H9 (cell line): ENCODE measurements at regions not wholly inside any gene's neighbourhood (a gene's known extent, or its start where the extent isn't known, plus 50 kb on each side); places are given as distances from the start of the nearest gene placed in this dataset.

Experiments
- DNase-seq: peaks from one replicate; pipeline ENCODE4 v3.0.0-alpha.2; 2017
- H2AFZ ChIP-seq: one replicate; pipeline ENCODE4 v1.6.1; 2013; ENCODE audit warnings: mild to moderate bottlenecking, low read length, control low read depth, moderate library complexity
- H2AK5ac ChIP-seq: 2 replicates; pipeline ENCODE4 v1.6.1; 2013; ENCODE audit warnings: low read length, control low read depth, mixed read lengths; ENCODE audit not compliant: insufficient read length
- H2BK120ac ChIP-seq: one replicate; pipeline ENCODE4 v1.6.1; 2013; ENCODE audit warnings: low read depth, mild to moderate bottlenecking, low read length, control low read depth, inconsistent platforms; ENCODE audit not compliant: poor library complexity, severe bottlenecking
- H2BK12ac ChIP-seq: 2 replicates; pipeline ENCODE4 v1.6.1; 2013; ENCODE audit warnings: low read length, control low read depth, mixed read lengths, low read depth; ENCODE audit not compliant: insufficient read length
- H2BK15ac ChIP-seq: 2 replicates; pipeline ENCODE4 v1.6.1; 2013; ENCODE audit warnings: low read depth, low read length, control low read depth
- H2BK20ac ChIP-seq: one replicate; pipeline ENCODE4 v1.6.1; 2013; ENCODE audit warnings: low read depth, mild to moderate bottlenecking, low read length, control low read depth, inconsistent platforms; ENCODE audit not compliant: poor library complexity, severe bottlenecking
- H2BK5ac ChIP-seq: 2 replicates; pipeline ENCODE4 v1.6.1; 2013; ENCODE audit warnings: low read length, control low read depth, mixed read lengths; ENCODE audit not compliant: insufficient read length
- H3K14ac ChIP-seq: 2 replicates; pipeline ENCODE4 v1.6.1; 2013; ENCODE audit warnings: low read length, control low read depth; ENCODE audit not compliant: insufficient read depth
- H3K18ac ChIP-seq: 2 replicates; pipeline ENCODE4 v1.6.1; 2013; ENCODE audit warnings: low read depth, mild to moderate bottlenecking, mixed read lengths, low read length, control low read depth; ENCODE audit not compliant: insufficient read length
- H3K23ac ChIP-seq: 2 replicates; pipeline ENCODE4 v1.6.1; 2013; ENCODE audit warnings: low read length, control low read depth, mixed read lengths, low read depth; ENCODE audit not compliant: insufficient read length
- H3K23me2 ChIP-seq: 2 replicates; pipeline ENCODE4 v1.6.1; 2013; ENCODE audit warnings: low read depth, mild to moderate bottlenecking, mixed read lengths, low read length, control low read depth; ENCODE audit not compliant: insufficient read length, poor library complexity, severe bottlenecking
- H3K27ac ChIP-seq: 2 replicates; pipeline ENCODE4 v1.5.1; 2013; ENCODE audit warnings: low read length, control low read depth, mixed read lengths, low read depth; ENCODE audit not compliant: insufficient read length
- H3K27me3 ChIP-seq: 2 replicates; pipeline ENCODE4 v1.6.1; 2013; ENCODE audit warnings: low read length, control low read depth, inconsistent platforms; ENCODE audit not compliant: insufficient read depth
- H3K4ac ChIP-seq: 2 replicates; pipeline ENCODE4 v1.6.1; 2013; ENCODE audit warnings: low read depth, mild to moderate bottlenecking, control low read depth, inconsistent platforms, low read length, moderate library complexity
- H3K4me1 ChIP-seq: 2 replicates; pipeline ENCODE4 v1.6.1; 2013; ENCODE audit warnings: low read length, control low read depth, inconsistent platforms; ENCODE audit not compliant: insufficient read depth
- H3K4me2 ChIP-seq: 2 replicates; pipeline ENCODE4 v1.6.1; 2013; ENCODE audit warnings: low read length, control low read depth, mixed read lengths; ENCODE audit not compliant: insufficient read length, insufficient read depth
- H3K56ac ChIP-seq: 2 replicates; pipeline ENCODE4 v1.6.1; 2013; ENCODE audit warnings: low read depth, mild to moderate bottlenecking, mixed read lengths, low read length, control low read depth; ENCODE audit not compliant: insufficient read length
- H3K79me1 ChIP-seq: 2 replicates; pipeline ENCODE4 v1.6.1; 2013; ENCODE audit warnings: low read depth, mild to moderate bottlenecking, moderate library complexity, low read length, control low read depth, inconsistent platforms; ENCODE audit not compliant: insufficient read depth, poor library complexity, severe bottlenecking
- H3K79me2 ChIP-seq: 2 replicates; pipeline ENCODE4 v1.6.1; 2013; ENCODE audit warnings: low read length, control low read depth, inconsistent platforms; ENCODE audit not compliant: insufficient read depth
- H3K9ac ChIP-seq: 2 replicates; pipeline ENCODE4 v1.6.1; 2013; ENCODE audit warnings: low read length, control low read depth, mixed read lengths; ENCODE audit not compliant: insufficient read length; ENCODE audit errors: extremely low read depth
- H3K9me3 ChIP-seq: one replicate; pipeline ENCODE4 v1.6.1; 2013; ENCODE audit warnings: low read depth, low read length, inconsistent platforms; ENCODE audit not compliant: control insufficient read depth
- H3T11ph ChIP-seq: one replicate; pipeline ENCODE4 v1.6.1; 2013; ENCODE audit warnings: mild to moderate bottlenecking, low read length, control low read depth, inconsistent platforms
- H4K20me1 ChIP-seq: one replicate; pipeline ENCODE4 v1.6.1; 2013; ENCODE audit not compliant: control insufficient read depth, insufficient read length, insufficient read depth
- H4K5ac ChIP-seq: 2 replicates; pipeline ENCODE4 v1.6.1; 2013; ENCODE audit warnings: low read depth, mild to moderate bottlenecking, mixed read lengths, low read length, control low read depth; ENCODE audit not compliant: insufficient read length
- H4K8ac ChIP-seq: replicated peaks from 2 replicates; pipeline ENCODE4 v1.6.1; 2013; ENCODE audit warnings: low read length, control low read depth, mixed read lengths, low read depth; ENCODE audit not compliant: insufficient read length
- H4K91ac ChIP-seq: 2 replicates; pipeline ENCODE4 v1.6.1; 2013; ENCODE audit warnings: low read depth, mild to moderate bottlenecking, moderate library complexity, mixed read lengths, low read length, control low read depth; ENCODE audit not compliant: insufficient read length
- H3K27ac Mint-ChIP-seq, 3 experiments: 2 replicates in 2 of 3; 3 replicates in 1 of 3; pipeline ENCODE4 v1.8.0; 2020 to 2021; ENCODE audit warnings: mixed read lengths in 3 of 3, mild to moderate bottlenecking in 1 of 3, moderate library complexity in 1 of 3
- H3K27me3 Mint-ChIP-seq: 2 replicates; pipeline ENCODE4 v1.8.0; 2021; ENCODE audit warnings: low read depth, mild to moderate bottlenecking, moderate library complexity, mixed read lengths
- H3K36me3 Mint-ChIP-seq, 3 experiments: 2 replicates in 2 of 3; 3 replicates in 1 of 3; pipeline ENCODE4 v1.8.0; 2020 to 2021; ENCODE audit warnings: low read depth in 3 of 3, mixed read lengths in 3 of 3; ENCODE audit not compliant: insufficient read depth in 1 of 3
- H3K4me1 Mint-ChIP-seq, 2 experiments: 2 replicates each; pipeline ENCODE4 v1.8.0; 2020; ENCODE audit warnings: mixed read lengths in 2 of 2
- H3K4me3 Mint-ChIP-seq, 2 experiments: 2 replicates in 1 of 2; 3 replicates in 1 of 2; pipeline ENCODE4 v1.8.0; 2020 to 2021; ENCODE audit warnings: mild to moderate bottlenecking in 2 of 2, mixed read lengths in 2 of 2, moderate library complexity in 1 of 2
- H3K9me3 Mint-ChIP-seq, 2 experiments: 2 replicates in 1 of 2; 3 replicates in 1 of 2; pipeline ENCODE4 v1.8.0; 2020; ENCODE audit warnings: mild to moderate bottlenecking in 2 of 2, mixed read lengths in 2 of 2, moderate library complexity in 1 of 2
- WGBS: extraction: QIAGEN DNeasy Blood & Tissue Kit; methylation state at CpG from one replicate; pipeline ENCODE4 v1.1.7; 2013; ENCODE audit warnings: missing lambda C conversion rate, low lambda C conversion rate, mixed read lengths; ENCODE audit not compliant: insufficient read length; ENCODE audit errors: extremely low coverage; 5-methylcytosine and 5-hydroxymethylcytosine counted together
- TF ChIP-seq, protein P1 (sequence below): fragments of 200-600 bp; sonication (generic); conservative IDR thresholded peaks from 3 replicates; pipeline ENCODE4 v1.8.0; 2021; ENCODE audit warnings: antibody characterized with exemption, mild to moderate bottlenecking

DNA sequence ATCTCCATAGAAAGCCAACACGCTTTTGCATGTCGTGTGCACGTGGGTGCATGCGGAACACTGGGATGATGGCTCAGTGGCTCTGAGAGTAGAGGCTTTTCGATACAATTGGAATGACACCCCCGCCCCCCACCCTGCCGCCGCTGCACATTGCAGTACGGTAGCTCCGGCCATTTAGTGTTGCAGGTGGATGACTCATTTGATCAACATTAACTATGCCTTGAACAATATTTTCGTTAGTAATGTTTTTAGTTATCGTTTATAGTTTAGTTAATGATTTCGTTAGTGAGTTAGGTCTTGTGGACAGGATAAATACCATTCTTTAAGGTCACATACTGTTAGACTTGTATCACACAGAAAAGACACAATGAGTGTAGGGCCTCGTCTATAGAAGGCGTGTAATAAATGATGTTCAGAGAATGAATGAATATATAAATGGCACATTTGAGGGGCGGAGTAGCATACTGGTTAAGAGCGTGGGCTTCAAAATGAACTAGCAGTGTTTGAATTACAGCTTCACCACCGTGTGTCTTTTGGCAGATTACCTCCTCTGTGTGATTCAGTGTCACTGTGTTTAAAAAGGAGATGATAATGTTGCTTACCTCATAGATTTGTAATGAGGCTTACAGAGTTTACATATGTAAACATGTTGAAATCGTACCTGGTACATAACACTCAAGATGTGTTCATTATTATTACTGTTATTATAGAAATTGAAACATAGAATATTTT, 67.2 kb upstream of the TENM3 start:
- Histone ChIP-seq H3T11ph (no peak overlapping the region), H3K23ac (no peak overlapping the region), H2BK15ac (no peak overlapping the region), H2BK12ac (no peak overlapping the region), H3K9me3 (no peaks in the 10 kb centered on the region), H2BK20ac (no peak overlapping the region), H3K4ac (no peak overlapping the region), H3K9ac (no peak overlapping the region), H4K20me1 (no peaks in the 10 kb centered on the region), H3K79me1 (no peaks in the 10 kb centered on the region), H3K27me3 (no peaks in the 10 kb centered on the region), H3K79me2 (no peaks in the 10 kb centered on the region; the same call in 1 of the 2 replicates), H3K14ac (no peak overlapping the region), H2AK5ac (no peak overlapping the region), H4K8ac (no peak overlapping the region), H2BK120ac (no peak overlapping the region), H4K5ac (no peak overlapping the region), H3K18ac (no peak overlapping the region), H2AFZ (no peak overlapping the region), H2BK5ac (no peak overlapping the region), H3K4me2 (no peak overlapping the region), H4K91ac (no peak overlapping the region), H3K4me1 (peaks cover 2% of the 10 kb centered on the region; the same call in 1 of the 2 replicates), H3K27ac (no peak overlapping the region), H3K56ac (no peak overlapping the region), H3K23me2 (no peaks in the 10 kb centered on the region)
- DNase-seq, result no peak
- TF ChIP-seq, protein P1, sequence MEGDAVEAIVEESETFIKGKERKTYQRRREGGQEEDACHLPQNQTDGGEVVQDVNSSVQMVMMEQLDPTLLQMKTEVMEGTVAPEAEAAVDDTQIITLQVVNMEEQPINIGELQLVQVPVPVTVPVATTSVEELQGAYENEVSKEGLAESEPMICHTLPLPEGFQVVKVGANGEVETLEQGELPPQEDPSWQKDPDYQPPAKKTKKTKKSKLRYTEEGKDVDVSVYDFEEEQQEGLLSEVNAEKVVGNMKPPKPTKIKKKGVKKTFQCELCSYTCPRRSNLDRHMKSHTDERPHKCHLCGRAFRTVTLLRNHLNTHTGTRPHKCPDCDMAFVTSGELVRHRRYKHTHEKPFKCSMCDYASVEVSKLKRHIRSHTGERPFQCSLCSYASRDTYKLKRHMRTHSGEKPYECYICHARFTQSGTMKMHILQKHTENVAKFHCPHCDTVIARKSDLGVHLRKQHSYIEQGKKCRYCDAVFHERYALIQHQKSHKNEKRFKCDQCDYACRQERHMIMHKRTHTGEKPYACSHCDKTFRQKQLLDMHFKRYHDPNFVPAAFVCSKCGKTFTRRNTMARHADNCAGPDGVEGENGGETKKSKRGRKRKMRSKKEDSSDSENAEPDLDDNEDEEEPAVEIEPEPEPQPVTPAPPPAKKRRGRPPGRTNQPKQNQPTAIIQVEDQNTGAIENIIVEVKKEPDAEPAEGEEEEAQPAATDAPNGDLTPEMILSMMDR, result no peak
- WGBS, result 100% methylated on average over 3 of the region's 19 CpGs
- 0 out of 7 replicates have a peak, but pooled peaks cover 0 to 2% (median 0%) of the 10 kb centered on the region in 3 experiments for H3K36me3 Mint-ChIP-seq
- no peaks in the 10 kb centered on the region for H3K27me3 Mint-ChIP-seq
- no peak overlapping the region for H3K27ac Mint-ChIP-seq
- H3K9me3 Mint-ChIP-seq, result no peaks in the 10 kb centered on the region
- H3K4me1 Mint-ChIP-seq, result peaks cover 45 to 51% of the 10 kb centered on the region in 2 experiments
- no peak overlapping the region for H3K4me3 Mint-ChIP-seq
